ENCODE measurements at regions not wholly inside any gene's neighbourhood (a gene's known extent, or its start where the extent isn't known, plus 50 kb on each side); places are given as distances from the start of the nearest gene placed in this dataset.
"Not testable (repeated sequence)": the region's sequence is repeated elsewhere in the genome, so short reads cannot be mapped to it uniquely, and the experiment has no call there.

DNA sequence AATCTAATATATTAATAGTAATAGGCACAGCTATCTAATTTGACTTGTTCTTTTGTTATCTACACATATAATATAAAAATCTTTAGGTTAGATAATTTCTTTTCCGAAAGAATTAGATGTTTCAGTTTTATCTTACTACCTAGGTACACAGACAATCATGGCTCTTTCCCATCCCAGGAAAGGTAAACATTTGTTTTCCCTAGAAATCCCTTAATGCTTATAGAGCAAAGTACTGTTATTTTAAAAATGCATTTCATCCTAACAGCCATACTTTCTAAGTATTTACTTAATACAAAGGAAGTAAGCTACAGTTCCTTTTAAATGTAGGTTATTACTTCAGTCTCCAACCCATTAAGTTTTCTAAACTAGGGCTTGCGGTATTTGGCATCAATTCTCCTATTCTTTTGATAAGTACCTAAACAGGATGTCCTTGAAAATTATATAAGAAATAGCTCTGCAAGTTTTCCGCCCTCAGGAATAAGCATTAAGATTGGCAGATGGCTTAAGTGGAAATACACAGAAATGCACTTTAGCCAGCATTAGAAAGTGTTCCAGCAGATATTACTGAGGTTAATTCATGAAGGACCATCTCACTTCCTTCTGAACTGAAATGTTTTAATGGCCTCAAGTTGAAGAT lies 616.2 kb upstream of the SPRY2 start:
- in situ Hi-C loops (cut with MboI; ENCODE audit: low sequenced_read_pairs): no loop called here

DNA sequence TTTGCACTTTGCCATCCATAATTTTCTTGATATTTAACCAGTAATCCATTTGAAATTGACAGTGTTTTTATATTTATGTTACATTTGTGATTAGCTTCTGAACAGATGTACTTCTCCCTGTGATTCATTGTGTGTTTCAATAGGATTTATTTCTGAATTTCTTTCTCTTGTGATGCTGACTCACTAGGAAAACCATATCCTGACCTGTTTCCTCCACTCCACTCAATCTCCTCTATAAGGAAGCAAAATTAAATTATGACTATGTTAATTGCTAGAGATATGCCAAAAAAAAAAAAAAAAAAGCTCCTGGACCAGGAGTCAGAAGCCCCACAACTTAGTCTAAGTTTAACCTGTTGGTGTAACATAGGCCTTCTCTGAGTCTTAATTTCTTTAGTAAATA lies 614.6 kb upstream of the SPRY2 start:
- in situ Hi-C loops (cut with MboI; ENCODE audit: low sequenced_read_pairs): no loop called here

DNA sequence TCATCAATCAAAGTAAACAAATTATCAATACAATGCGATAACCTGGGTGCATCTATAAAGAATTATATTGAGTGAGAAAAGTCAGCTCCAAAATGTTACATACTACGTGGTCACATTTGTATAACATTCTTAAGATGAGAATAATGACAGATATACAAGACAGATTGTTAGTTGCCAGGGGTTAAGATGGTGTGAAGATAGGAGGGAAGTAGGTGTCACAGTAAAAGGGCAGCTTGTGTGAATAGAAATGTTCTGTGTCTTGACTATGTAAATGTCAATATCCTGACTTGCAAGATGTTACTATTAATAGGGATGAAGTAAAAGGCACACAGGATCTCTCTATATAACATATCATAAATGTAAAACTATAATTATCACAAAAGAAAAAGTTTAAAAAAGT lies 611.2 kb upstream of the SPRY2 start:
- in situ Hi-C loops (cut with MboI; ENCODE audit: low sequenced_read_pairs): no loop called here

DNA sequence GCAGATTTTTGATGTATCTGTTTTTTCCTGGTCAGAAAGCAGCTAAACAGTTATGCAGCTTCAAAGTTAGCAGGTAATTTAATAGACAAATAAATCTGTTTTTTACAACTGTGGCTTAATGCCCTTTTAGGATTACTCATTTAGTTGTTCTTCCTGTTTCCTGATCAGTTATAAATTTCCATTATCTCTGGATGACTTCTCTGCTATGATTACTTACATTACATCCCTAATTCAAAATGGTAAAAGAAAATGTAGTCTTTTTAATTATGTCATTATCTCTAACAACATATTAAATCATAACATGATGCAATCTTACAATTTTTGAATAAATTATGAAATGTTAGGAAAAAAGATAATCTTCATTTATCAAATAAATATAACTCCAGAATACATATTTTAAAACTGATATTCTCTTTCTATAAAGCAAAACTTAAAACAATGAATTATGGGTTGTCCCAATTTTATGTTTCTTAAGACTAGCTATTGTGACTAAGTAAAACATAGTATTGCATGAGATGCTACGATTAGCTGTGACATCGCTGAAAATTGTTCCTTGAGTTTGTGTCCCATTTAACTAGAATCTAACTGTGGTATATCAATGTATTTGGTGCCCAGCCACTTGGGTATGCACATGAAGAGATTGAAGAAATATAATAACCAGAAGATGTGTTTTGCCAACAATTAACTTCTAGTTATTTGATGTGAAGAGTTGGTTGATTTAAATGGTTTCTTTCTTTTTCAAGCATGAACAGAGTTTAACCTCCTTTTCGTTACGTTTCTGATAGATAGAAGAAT lies 605.3 kb upstream of the SPRY2 start:
- in situ Hi-C loops (cut with MboI; ENCODE audit: low sequenced_read_pairs): no loop called here

DNA sequence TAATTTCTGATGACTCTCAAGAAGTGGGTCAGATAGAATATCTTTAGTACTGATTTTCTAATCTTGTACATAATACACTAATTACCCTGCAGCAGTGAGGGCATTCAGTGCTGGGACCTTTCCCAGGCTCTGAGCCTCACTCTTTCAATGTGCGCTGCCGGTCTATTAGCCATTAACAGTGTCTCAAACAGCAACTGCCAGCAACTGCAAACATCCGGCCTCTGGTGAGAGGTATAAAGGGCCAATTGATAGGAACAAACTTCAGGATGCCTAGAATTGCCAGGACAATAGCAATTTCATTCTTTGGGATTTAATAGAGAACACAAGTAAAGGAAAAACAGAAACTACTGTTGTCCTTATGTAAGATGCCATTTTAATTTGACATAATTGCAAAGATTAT lies 604.4 kb upstream of the SPRY2 start:
- in situ Hi-C loops (cut with MboI; ENCODE audit: low sequenced_read_pairs): no loop called here

DNA sequence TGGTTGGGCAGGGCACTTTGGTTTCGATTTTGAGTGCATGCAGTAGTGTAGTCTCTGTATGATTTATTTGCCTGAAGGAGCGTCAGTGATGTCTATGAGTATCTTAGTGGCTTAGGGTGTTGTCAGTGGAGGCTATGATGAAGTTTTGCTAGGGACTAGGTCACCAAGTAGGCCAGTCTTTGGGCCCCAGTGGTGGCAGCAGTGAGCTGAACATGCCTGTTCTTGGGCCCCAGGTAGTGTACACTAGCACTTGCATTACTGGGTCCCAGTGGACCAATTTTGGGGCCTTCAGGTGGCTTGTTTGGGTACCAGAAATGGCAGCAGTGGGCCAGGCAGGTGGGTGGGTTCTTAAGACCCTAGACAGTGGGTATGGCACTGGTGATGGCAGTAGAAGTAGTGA lies 598.7 kb upstream of the SPRY2 start:
- in situ Hi-C loops (cut with MboI; ENCODE audit: low sequenced_read_pairs): no loop called here

DNA sequence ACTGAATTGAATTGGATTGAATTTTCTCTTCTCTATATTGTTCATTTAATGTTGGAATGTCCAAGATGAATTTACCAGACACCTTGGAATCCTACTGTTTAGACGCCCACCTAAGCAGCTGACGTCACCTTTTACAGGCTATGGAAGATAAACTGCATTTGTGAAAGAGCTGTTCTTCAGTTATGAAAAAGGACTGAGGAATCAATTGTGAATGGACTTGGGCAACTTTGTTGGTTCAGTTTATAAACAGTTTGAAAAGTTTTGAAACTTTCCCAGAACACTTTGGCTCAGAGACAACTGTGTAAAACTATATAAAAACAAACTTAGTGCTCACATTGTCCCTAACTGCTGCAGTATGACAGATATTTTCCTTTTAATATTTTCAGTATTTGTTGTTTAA lies 590.8 kb upstream of the SPRY2 start:
- in situ Hi-C loops (cut with MboI; ENCODE audit: low sequenced_read_pairs): no loop called here

DNA sequence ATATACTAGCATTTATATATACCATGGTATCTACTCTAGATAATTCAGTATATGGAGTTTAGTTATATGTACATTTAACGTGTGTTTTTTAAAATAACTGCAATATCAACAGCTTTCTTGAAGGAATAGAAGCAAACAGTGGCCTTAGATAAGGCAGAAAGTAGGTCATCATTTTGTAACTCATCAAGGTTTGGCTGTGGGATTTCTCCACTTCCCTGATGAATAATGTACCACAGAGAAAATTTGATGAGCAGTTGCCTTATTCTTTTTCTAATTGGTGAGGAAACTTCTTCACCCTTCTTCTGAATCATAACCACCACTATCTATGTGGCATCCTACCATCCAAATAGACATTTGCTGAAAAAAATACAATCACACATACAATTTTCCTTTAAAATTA lies 590.2 kb upstream of the SPRY2 start:
- in situ Hi-C loops (cut with MboI; ENCODE audit: low sequenced_read_pairs): no loop called here

DNA sequence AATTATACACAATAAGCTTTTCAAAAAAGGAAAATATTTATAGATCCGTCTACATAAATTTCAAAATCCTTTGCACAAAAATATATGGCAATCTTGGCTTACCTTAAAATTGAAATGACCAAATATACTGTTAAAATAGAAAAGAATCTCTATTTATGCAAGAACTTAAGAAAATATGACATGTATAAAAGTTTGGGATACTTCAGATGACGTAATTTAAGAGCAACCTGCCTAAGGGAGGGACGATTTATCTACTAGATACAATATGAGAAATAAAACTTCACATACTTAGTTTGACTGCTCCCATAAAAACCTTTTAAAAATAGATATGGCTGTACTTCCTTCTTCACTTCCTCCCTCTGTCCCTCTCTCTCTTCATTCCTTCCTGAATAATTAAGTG lies 587.3 kb upstream of the SPRY2 start:
- in situ Hi-C loops (cut with MboI; ENCODE audit: low sequenced_read_pairs): no loop called here

DNA sequence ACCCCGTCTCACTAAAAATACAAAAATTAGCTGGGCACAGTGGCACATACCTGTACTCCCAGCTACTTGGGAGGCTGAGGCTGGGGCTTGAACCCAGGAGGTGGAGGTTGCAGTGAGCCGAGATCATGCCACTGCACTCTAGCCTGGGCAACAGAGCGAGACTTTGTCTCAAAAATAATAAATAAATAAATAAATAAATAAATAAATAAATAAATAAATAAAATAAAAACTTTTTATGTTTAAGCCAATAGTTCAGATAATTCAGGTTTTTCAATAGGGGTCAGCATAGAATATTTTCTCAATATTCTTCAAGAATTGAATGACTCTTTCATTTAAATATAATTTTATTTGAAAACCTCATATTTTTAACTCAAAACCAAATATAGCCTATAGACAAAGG lies 585.1 kb upstream of the SPRY2 start:
- in situ Hi-C loops (cut with MboI; ENCODE audit: low sequenced_read_pairs): not testable (repeated sequence)

DNA sequence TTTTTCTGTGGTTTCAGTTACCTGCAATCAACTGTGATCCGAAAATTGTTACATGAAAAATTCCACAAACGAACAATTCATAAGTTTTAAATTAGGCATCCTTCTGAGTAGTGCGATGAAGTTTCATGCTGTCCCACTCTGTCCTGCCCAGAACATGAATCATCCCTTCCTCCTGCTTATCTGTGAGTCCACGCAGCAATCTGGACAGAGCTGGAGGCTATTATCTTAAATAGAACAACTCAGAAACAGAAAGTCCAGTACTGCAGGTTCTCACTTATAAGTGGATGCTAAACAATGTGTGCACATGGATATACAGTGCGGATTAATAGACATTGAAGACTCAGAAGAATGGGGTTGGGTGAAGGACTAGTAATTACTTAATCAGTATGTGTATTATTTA lies 583.7 kb upstream of the SPRY2 start:
- in situ Hi-C loops (cut with MboI; ENCODE audit: low sequenced_read_pairs): no loop called here

DNA sequence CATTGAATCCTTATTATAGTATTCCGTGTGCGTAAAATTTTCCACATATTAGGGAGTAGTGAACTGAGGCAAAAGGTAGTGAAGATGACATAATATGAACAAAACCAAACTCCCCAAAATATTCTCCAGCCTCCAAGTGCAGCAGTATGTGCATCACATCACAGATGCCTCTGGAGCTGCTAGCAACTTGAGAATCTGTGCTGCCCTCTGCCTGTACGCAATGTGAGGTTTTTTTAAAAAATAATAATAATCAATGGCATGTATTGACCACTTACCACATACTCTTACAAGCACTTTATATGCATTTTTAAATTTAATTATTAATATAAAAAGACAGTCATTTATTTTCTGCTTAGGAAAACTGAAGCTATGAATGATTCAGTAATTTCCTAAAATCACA lies 583.0 kb upstream of the SPRY2 start:
- in situ Hi-C loops (cut with MboI; ENCODE audit: low sequenced_read_pairs): no loop called here

DNA sequence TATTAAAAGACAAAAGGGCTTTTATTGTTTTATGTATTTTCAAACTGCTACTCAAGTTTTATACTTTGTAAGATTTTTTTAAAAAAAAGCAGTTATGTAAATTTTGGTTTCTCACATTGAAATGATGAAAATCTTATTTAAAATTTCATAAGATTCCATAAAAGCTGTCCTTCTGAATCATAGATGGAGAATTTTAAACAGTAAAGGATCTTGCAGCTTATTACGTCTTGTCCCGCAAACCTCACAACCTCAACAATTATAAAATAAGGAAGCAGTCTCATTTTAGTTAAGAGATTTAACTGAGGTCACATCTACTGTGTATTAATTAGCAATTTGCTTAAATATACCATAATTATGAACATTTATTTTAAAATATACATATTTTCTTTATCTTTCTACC lies 581.0 kb upstream of the SPRY2 start:
- in situ Hi-C loops (cut with MboI; ENCODE audit: low sequenced_read_pairs): no loop called here

DNA sequence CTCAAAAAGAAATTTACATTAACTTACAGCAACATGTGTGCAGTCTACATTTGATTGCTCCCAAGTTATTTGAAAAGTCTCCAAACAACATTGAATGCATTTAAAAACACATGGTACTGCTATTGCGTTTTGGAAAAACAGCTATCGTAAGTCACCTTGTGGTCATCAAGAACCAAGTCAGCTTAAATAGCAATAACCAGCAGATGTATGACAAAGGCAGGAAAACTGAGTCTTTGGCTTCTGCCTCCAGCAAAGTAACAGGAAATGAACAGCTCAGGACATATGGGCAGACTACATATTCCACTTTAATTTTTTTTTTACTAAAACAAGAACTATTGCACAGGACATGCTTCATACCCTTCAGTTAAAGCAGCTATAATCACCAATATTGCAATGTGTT lies 580.6 kb upstream of the SPRY2 start:
- in situ Hi-C loops (cut with MboI; ENCODE audit: low sequenced_read_pairs): no loop called here

DNA sequence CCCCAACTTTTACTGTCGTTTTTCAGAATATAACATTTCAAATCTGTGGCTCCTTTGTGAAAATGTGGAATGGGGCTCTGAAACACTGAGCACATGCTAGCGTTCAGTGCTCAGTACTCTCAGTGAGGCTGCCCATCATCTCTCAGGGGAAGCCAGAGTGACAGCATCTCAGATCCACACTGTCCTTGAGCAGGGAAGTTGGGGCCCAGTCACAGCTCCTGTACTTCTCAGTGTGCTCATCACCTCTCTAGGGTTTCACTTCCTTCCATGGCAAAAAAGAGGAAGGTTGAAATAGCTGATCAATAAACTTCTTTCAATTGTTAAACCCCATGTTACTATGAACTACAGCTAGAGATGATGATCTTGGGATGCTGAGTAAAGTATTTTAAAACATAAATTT lies 565.9 kb upstream of the SPRY2 start:
- in situ Hi-C loops (cut with MboI; ENCODE audit: low sequenced_read_pairs): no loop called here

DNA sequence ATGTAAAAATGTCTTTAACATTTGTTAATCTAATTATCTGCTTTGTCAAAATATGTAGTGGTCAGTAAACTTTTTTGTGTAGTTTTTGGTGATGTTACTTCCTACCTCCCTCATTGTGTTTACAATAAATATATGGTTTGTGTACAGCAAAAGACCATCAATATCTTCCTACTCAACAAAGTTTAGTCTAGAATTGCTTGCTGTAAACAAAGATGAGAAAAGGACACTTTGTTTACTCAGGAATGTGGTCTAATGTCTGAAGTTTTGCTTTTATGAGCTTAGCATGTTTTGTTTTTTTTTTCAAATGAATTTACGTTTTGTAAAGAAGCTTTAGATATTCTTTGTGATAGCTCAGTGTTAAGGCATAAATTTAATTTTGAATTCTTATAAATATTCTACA lies 563.5 kb upstream of the SPRY2 start:
- in situ Hi-C loops (cut with MboI; ENCODE audit: low sequenced_read_pairs): no loop called here

DNA sequence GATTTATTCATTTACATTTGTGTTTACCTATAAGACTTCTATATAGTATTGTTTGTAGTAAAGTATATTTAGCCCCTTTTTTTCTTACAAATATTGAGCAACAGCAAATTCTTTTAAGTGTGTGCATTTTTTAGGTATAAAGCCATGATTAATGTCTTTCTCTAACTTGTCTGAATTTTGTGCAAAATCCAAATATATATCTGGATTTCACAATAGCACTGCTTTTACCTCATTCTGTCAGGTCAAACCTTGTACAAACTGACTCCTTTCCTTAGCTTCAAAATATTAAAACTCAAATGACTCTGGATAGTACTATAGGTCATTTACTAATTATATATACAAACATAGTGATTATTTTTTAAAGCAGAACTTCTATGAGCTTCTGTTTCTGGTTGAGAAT lies 563.0 kb upstream of the SPRY2 start:
- in situ Hi-C loops (cut with MboI; ENCODE audit: low sequenced_read_pairs): no loop called here

DNA sequence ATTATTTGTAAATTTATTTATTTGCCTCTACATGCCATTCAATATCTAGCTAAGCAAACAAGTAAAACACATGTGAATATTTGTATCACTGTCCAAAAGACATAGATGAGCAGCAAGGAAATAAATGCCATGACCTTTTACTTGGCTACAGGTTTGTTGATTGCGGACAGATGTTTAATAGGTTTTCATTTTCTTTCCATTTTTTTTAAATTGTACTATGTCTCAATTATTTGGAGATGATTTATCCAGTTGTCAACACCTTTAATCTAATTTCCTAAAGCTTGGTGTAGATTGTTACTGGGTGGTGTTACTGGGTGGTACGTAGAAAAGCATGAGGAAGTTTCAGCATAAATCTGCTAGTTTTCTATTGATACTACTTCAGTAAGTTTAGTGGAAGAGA lies 560.6 kb upstream of the SPRY2 start:
- in situ Hi-C loops (cut with MboI; ENCODE audit: low sequenced_read_pairs): no loop called here

DNA sequence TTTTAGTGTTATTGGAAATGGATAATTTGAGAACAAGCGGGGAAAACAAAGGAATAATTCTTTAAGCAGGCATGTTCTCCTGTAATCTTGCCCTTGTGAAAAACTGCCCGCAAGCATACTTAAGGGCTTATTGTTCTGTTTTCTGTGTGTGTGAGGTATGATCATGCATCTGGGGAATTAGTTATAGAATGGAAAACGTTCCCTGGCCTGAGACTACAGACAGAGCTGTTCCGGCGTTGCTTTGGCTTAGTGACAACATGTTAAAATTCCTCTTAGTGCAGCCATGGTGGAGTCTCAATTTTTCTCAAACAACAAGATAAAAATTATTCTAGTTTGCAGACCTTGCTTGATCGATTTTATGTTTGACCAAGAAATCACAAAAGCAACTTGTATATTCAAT lies 560.2 kb upstream of the SPRY2 start:
- in situ Hi-C loops (cut with MboI; ENCODE audit: low sequenced_read_pairs): no loop called here

DNA sequence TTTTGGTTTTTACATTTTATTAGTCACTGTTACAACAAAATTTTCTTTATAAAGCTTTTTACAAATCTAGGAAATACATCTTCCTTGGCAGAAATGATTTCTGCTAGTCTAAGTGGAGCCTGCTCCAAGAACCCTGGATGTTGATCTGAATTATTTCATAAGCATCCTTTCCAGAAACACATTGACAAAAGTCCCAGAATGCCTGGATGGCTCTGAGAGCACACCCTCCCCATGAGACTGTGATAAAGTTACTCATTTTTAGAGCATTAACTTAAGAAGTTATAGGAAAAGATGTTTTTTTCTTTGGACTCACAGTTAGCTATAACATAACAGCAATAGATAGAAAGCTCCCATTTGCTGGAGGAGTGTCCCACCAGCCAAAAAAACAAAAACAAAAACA lies 559.6 kb upstream of the SPRY2 start:
- in situ Hi-C loops (cut with MboI; ENCODE audit: low sequenced_read_pairs): no loop called here

DNA sequence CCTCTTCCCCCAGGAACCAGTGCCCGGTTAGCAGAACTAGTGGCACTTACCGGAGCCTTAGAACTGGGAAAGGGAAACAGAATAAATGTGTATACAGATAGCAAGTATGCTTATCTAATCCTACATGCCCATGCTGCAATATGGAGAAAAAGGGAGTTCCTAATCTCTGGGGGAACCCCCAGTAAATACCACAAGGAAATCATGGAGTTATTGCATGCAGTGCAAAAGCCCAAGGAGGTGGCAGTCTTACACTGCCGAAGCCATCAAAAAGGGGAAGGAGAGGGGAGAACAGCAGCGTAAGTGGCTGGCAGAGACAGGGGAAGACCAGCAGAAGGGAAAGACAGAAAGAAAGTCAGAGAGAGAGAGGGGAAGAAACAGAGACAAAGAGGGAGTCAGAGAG lies 556.7 kb upstream of the SPRY2 start:
- in situ Hi-C loops (cut with MboI; ENCODE audit: low sequenced_read_pairs): not testable (repeated sequence)

DNA sequence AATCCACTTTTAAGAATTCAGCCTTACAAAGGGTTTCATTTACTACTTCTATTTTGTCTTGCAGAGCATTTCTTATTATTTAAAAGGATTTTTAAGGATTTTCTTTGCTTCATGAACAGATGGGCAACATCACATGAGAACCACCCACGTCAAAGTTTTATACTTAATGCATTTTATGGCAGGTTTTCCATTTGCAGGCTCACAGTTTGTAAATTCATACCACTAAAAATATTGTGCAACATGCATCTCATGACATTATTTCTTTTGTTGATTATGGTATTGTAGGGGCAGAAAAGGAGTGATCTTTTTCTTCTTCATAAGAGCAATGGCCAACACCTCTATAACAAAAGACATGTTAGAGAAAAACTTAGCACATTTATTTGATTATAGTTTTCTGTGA lies 554.0 kb upstream of the SPRY2 start:
- in situ Hi-C loops (cut with MboI; ENCODE audit: low sequenced_read_pairs): no loop called here

DNA sequence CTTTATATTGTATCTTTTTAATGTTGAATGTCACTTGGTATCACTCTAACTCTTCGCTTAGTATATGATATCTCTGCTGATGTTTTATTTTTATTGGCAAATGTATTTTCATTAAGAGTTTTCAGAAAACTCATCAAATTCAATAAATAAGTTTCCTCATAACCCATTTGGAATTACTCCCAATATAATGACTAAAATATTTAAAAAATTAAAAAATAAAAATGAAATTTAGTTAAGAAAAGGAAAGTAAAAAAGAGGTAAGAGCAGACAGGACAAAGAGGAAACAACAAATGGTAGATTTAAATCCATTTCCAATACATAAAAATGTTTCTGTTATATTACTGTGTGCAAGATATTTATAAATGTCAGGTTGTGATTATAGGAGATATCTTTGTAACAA lies 548.9 kb upstream of the SPRY2 start:
- in situ Hi-C loops (cut with MboI; ENCODE audit: low sequenced_read_pairs): no loop called here

All from HL-60/S4 treated with phorbol 12-myristate 13-acetate at 8.2 ng/mL for 4 days and 3 days (cell line).